NOMO-1 (cell line): ENCODE measurements at regions not wholly inside any gene's neighbourhood (a gene's known extent, or its start where the extent isn't known, plus 50 kb on each side); places are given as distances from the start of the nearest gene placed in this dataset.
"Not testable (repeated sequence)": the region's sequence is repeated elsewhere in the genome, so short reads cannot be mapped to it uniquely, and the experiment has no call there.

Experiments used
- DNase-seq, 2 experiments: peaks; one replicate each; lab custom pipeline; 2025; ENCODE audit not compliant: unreplicated experiment in 2 of 2; lab: John Stamatoyannopoulos, UW

DNA sequence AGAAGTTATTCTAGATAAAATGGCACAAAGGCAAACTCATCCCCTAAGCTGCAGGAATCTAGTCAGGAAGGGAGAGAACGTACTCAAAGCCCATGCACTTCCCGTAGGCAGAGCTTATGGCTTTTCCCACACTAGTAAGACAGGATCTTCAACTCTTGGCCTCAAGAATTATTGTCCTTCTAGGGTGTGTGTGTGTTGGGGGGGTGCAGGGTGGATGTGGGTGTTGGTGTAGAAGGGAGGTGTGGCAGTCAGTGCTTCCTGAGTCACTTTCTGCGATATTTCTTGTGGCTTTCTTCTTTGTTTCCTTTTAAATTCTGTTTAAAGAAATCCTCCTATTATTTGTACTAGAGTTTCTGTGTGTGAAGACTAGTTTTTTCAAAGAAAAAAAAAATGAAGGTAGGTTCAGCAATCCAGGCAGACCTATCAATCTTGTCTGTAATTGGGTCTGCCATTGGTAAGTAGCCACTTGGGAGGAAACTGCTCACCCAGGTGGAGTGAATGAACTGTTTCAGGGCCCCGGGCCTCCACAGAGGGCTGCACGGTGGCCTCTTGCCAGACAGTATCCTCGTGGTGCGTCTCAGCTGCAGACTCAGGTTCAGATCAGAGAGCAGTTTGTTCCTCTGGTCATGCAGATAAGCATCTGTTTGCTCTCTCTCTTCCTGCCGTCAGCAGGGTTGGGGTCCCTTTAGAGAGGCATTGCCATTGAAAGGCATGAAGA, 131.9 kb downstream of the NPR3 start:
- no peak for DNase-seq

DNA sequence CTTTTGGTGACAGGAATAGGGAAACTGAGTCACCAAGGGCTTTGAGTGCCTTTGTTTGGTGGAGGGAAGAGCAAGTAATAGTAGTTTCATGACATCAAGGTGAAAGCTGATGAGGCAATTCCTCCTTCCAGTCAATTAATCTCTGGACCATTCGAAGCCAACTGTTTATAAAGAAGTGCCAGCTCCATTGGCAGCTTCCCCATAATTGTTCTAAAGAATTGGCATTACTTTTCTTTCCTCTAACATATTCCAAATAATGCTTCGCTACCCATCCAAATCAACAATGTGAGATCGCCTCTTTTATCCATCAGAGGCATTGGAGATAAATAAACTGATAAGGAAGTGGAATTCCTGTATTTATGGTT, 132.4 kb downstream of the NPR3 start:
- no peak for DNase-seq

DNA sequence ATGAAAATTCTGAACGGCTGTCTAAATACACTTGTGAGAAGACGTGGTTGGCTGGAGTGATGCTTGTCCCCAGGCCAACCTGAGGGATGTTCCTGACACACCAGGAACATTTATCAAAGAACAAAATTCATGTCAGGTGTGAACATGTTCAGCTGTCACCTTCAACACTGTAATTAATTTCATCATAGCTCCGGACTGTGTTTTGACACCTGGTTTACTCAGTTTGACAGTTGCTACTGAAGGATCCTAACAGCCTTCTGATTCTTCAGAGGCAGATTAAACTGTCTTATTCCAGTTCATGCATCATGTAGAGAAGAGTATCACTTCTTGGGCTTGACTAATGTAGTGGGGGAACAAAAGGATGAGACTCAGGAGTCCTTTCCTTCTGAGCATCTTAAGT, 134.1 kb downstream of the NPR3 start:
- no peak for DNase-seq

DNA sequence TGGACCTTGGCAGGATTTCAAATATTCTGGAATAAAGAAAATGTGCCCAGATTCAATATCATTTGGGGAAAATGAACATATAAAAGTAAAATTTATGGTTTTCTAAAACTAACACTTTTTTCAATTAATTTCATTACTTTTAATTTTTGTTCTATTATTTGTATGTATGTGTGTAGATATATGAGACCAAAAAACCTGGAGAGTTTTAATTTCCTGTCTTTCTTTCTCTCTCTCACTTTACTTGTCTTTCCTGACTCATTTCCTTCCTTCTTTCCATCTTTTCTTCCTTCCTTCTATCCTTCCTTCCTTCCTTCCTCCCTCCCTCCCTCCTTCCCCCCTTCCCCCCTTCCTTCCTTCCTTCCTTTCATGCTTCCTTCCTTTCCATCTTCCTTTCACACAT, 137.0 kb downstream of the NPR3 start:
- DNase-seq = no peak

DNA sequence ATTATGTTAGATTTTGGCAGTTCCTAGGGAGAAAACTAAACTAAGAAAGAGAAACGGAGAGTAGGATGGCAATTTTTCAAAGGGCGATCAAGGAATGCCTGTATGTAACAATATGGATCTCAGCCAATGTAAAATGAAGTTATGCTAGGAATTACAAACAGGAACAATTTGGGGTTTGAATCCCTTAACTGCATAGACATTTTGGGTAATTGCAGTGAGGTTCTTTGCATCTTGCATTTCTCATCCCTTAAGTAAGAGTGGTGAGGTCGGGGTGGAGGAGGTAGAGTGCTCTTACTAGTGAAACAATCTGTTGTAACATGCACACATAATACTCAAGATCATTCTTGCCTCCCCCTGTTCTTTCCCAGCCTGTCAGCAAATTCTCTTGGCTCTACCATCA, 137.6 kb downstream of the NPR3 start:
- DNase-seq = no peak

DNA sequence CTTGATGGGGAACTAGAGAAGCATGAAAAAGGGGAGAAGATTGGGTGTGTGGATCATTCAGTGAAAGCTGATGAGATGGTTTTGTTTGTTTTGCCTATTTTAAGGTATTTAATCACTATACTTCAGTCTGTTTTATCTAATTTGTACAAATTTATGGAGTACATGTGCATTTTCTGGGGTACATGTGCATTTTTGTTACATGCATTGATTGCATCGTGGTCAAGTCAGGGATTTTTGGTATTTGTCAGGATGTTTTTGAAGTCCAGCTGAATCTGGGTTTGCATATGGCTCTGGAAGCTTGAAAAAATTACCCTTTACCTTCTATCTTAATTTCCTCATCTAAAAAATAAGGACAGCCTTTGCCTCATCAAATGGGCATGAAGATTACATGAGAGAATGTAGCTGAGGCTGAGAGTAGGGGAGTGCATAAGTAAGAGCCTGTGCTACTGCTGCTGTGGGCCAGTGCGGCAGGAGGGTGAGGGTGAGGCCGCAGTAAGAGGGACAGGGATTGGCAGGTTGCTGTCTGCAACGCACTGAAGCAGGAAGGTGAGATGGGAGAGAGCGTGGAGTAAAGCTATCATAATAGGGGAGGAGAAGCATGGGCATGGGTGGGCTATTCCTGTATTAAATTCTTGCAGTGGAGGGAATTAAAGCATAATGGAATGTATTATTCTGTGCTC, 139.8 kb downstream of the NPR3 start:
- no peak for DNase-seq

DNA sequence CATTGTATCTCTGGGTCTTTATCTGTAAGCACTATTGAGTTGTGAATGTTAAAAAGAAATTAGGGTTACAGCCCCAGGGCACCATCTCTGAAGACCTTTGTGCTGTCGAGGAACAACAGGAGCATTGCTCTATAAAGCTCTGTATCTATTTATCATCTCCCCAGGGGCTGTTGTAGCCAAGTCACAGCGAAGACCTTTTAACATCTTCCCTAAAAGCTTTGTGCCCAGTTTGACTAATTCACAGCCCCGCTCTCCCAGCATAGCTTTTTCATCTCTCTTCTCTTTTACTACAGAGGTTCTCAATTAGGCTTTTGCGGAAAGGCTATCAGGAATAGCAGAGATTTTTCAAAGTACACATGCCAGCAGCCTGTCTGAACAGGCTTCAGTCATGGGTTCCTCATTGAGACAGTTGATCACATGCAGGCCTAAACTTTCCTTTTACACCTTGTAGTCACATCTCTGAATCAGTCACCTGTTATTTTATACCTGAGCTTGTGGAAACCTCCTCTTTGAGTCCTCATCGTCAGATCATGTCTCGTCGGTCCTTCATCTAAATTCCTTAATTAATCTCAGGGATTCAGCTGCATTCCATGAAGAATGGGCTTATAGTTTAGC, 140.5 kb downstream of the NPR3 start:
- DNase-seq = no peak

DNA sequence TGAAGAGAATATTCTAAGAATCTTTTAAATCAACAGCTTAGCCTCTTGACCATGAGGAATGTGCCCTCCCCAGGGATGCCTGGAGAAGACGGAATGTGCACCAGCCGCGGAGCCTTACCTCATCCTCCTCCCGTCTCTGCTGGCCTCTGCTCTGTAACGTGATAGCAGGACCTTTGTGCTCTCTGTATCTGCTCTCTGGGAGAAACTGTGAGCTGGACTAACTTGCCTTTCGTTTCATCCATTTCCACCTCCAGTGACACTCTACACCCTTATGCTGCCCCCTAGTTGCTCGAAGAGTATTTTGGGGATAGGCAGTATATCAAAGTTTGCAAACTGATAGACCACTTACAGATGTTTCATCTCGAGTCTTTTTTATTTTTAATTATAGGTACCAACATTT, 141.4 kb downstream of the NPR3 start:
- no peak for DNase-seq

DNA sequence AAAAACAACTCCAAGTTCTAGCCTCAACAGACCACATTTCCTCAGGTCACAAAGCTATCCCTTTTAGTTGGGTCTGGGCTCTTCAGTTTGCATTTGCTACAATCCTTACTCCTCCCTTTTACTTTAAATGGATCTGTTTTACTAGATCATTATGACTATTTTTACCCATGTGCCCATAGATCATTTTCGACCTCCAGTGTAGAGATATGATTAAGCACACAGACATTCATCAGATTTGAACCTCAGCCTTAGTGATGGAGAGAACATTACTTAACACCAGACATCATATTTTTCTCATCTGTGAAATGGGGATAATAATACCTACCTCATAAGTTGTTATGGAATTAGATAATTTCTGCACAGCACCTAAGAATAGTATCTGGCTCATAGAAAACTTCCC, 141.9 kb downstream of the NPR3 start:
- DNase-seq = no peak

DNA sequence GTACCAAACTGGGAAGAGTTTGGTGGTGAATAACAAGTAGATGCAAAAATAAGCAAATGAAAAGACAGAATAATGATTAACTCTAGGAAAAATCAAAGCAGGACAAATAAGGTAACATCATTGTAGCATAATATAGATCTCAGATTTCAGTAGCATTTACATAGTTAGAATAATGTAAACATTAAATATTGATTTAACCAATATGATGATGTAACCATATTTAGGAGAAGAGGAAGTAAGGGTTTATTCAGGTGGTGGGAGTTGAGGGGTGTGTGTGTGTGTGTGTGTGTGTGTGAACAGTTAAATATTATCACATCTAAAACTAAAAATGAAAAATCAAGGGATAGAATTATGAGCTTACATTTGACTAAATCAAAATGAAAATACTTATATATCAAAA, 143.4 kb downstream of the NPR3 start:
- DNase-seq = no peak

DNA sequence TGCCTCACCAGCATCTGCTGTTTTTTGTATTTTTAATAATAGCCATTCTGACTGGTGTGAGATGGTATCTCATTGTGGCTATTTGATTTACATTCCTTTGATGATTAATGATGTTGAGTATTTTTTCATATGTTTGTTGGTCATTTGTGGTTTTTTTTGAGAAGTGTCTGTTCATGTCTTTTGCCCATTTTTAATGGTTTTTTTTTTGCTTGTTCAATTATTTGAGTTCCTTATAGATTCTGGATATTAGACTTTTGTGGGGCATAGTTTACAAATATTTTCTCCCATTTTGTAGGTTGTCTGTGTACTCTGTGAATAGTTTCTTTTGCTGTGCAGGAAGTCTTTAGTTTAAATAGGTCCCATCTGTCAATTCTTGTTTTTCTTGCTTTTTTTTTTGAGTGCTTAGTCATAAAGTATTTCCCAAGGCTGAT, 148.1 kb downstream of the NPR3 start:
- no peak for DNase-seq

DNA sequence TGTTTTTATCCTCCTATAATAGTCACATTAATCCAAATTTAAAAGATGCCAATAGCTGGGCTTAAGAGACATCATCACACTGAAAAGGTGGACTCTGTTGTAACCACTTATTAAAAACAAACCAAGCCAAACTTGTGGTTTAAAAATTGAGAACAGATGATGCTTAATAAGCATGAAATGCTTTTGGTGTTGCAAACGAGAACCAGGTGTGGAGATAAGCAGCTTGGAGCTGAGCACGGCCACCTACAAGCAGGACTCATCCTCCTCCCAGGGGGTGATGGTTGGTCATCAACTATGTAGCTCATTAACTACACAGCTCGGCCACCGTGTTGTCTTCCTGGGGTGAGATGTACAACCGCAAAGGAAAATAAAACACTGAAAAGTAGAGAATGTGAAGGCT, 154.4 kb downstream of the NPR3 start:
- no peak for DNase-seq

DNA sequence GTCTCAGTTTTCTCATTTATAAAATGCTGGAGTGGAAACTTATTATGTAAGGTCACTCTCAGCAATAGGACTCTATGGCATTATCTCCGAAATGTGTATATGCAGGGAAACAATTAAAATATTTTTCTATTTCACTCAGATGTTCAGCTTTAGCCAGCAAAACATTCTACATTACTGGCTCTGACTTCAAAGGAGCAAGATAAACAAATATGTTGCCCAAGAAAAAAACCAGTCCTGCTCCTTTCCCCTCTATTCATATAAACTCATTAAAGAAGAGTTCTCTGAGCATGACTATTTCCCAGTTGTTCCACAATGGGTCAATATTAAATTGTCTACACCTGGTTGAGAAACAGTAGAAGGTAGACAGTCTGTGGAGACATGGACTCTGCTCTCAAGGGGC, 155.0 kb downstream of the NPR3 start:
- no peak for DNase-seq

DNA sequence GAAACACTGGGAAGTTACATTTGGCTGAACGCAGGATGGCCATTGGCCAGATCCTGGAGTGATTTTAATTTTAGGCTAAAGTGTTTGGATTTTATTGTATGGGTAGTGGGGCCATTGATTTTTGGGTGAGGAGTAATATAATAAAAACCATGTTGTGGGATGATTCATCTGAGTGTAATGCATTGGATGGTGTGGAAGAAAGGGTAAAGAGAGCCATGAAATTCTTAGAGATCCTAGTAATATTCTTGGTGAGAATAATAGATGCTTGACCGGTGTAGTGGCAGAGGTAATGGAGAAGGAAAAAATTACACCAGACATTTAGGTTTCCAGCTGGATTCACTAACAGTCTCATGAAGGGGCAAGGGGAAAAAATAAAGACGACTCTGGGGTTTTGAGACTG, 158.1 kb downstream of the NPR3 start:
- no peak for DNase-seq

DNA sequence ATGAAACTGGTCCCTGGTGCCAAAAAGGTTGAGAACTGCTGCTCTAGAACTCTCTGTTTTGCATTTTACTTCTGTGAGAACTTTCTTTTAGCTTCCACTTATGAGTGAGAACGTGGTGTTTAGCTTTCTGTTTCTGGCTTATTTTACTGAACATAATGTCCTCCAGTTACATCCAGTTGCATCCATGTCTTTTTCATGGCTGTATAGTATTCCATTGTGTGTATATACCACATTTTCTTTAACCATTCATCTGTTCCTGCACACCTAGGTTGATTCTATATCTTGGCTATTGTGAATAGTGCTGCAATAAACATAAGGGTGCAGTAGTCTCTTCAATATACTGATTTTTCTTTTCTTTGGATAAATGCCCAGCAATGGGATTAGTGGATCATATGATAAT, 165.7 kb downstream of the NPR3 start:
- no peak for DNase-seq

DNA sequence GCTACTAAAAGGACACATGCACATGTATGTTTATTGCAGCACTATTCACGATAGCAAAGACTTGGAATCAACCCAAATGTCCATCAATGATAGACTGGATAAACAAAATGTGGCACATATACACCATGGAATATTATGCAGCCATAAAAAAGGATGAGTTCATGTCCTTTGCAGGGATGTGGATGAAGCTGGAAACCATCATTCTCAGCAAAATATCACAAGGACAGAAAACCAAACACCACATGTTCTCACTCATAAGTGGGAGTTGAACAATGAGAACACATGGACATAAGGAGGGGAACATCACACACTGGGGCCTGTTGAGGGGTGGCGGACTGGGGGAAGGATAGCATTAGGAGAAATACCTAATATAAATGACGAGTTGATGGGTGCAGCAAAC, 168.2 kb downstream of the NPR3 start:
- not testable (repeated sequence) for DNase-seq

DNA sequence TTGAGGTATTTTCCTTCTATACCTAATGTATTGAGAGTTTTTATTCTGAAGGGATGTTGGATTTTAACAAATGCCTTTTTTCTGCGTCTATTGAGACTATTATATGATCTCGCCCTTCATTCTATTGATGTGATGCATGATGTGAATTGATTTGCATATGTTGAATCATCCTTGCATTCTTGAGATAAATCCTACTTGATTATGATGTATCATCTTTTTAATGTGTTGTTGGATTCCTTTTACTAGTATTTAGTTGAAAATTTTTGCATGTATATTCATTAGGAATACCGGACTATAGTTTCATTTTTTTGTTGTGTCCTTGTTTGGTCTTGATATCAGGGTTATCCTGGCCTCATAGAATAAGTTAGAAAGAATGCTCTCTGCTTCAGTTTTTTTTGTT, 169.7 kb downstream of the NPR3 start:
- no peak for DNase-seq

DNA sequence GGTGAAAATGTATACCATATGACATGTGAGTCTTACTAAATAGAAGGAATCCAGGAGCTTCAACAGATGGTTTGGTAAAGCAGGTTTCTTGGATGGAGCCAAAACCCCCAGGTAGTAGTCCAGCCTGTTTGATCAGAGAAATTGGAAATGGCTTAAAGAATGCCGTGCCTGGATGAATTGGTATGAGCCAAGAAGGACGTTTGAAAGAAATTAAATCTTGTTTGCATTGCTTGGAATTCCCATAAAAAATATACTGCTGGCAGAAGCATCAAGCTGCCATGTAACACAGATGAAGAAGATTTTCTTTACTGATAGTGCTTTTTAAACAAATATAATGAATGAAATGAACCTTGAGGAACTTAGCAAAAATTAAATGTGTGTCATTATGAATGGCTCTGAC, 176.3 kb downstream of the NPR3 start:
- DNase-seq = no peak

DNA sequence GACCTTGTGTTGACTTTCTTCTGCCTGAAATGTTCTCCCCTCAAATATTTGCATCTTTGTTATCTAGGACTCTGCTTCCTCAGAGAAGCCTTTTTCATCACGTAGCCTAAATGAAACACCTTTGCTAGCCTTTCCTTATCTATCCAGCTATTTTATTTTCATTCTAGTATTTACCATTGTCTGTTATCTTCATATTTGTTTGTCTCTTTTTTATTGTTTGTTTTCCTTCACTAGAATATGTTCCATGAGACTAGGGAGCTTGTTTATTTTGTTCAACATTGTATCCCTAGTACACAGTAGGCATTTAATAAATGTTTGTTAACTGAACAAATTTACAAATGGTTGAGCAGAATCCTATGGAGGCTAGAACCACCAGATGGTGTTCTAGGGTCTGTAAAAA, 178.0 kb downstream of the NPR3 start:
- no peak for DNase-seq

DNA sequence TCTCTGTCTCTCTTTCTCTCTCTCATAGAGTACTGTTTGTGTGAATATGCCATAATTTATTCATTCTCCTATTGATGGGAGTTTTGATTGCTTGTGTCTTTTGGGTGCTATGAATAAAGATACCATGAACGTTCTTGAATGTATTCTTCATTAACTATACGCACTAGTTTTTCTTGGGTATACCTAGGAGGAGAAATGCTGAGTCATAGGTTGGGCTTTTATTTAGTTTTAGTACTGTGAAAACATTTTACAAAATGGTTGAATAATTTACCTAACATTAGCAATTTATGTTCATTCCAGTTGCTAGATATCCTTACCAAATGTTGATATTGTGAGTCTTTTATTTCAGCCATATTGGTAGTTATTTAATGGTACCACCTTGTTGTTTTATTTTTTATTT, 192.5 kb downstream of the NPR3 start:
- DNase-seq = no peak

DNA sequence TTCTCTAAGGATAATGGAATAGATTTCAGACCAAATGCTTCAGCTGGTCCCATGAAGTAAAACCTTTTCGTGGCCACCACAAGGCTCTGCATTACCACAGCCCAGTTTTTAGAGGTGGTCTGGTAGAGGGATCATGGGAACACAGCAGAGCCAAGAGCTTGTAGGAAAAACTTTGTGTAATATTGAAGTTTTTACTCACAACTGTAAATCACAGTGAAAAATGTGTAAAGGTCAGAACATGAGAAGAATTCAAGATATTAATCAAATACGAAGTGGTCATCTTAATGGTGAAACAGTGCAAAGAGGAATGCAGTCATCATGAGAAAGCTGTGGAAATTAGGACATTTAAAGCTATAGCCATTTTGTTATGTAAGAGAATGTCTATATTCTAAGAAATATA, 197.5 kb downstream of the NPR3 start:
- DNase-seq = no peak

DNA sequence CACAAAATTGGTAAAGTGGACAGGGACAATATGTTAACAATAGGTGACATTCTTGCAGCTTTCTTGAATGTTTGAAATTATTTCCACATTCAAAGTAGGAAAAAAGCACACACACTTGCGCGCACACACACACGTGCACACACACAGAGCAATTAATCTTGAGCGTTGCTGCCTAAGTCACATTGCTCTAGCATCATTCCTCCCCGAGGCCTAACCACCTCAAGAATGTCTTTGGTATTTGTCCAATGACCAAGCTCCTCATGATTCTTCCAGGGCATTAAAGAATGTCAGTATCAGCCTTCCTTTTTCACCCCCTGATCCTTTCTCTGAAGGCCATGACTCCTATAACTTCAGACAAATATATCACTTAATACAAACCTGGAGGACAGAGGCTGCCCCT, 198.1 kb downstream of the NPR3 start:
- DNase-seq = no peak
